CD14-positive monocyte (primary cell): ENCODE measurements at regions not wholly inside any gene's neighbourhood (a gene's known extent, or its start where the extent isn't known, plus 50 kb on each side); places are given as distances from the start of the nearest gene placed in this dataset.

Source experiments
- DNase-seq, 3 donors: peaks; one replicate each; pipeline ENCODE4 v3.0.0-alpha.2; 2011 to 2022
- H2AFZ ChIP-seq: 2 replicates; pipeline ENCODE4 v1.6.0; 2012; ENCODE audit warnings: mild to moderate bottlenecking, low read depth, low read length, inconsistent platforms; ENCODE audit not compliant: insufficient read depth, poor library complexity, severe bottlenecking
- H3K27ac ChIP-seq, 2 donors: 1 replicate in 1 of 2; 2 replicates in 1 of 2; pipeline ENCODE4 v1.5.1; 2012 to 2013; ENCODE audit warnings: low read length in 2 of 2, control low read depth in 1 of 2, inconsistent platforms in 1 of 2, low read depth in 1 of 2, mild to moderate bottlenecking in 1 of 2
- H3K27me3 ChIP-seq, 2 donors: one replicate each; pipeline versions ENCODE4 v1.6.0 to v1.6.1; 2011 to 2013; ENCODE audit warnings: low read length in 2 of 2; ENCODE audit not compliant: control insufficient read depth in 2 of 2, insufficient read depth in 2 of 2
- H3K36me3 ChIP-seq, 2 donors: replicated peaks in 1 of 2; 1 replicate in 1 of 2; 2 replicates in 1 of 2; pipeline versions ENCODE4 v1.5.1 to v1.6.1; 2012 to 2013; ENCODE audit warnings: low read length in 2 of 2, control low read depth in 1 of 2, inconsistent platforms in 1 of 2, mild to moderate bottlenecking in 1 of 2; ENCODE audit not compliant: insufficient read depth in 2 of 2, control insufficient read depth in 1 of 2
- H3K4me1 ChIP-seq, 2 donors: 1 replicate in 1 of 2; 2 replicates in 1 of 2; pipeline versions ENCODE4 v1.5.1 to v1.6.1; 2012 to 2013; ENCODE audit warnings: low read length in 2 of 2, control low read depth in 1 of 2, inconsistent platforms in 1 of 2, mild to moderate bottlenecking in 1 of 2, moderate library complexity in 1 of 2; ENCODE audit not compliant: insufficient read depth in 2 of 2, control insufficient read depth in 1 of 2
- H3K4me2 ChIP-seq: replicated peaks from 2 replicates; pipeline ENCODE3; 2012; ENCODE audit warnings: low read length, moderate library complexity, mild to moderate bottlenecking; ENCODE audit not compliant: poor library complexity, severe bottlenecking; ENCODE audit errors: extremely low read depth
- H3K4me3 ChIP-seq, 3 experiments: fragments of 200-600 bp in 1 of 3; sonication (generic) in 1 of 3; replicated peaks in 1 of 3; 1 replicate in 2 of 3; 2 replicates in 1 of 3; pipeline ENCODE4 v1.5.1; 2011 to 2013; ENCODE audit warnings: low read length in 3 of 3, mild to moderate bottlenecking in 3 of 3, control low read depth in 2 of 3, low read depth in 2 of 3, inconsistent platforms in 1 of 3, moderate library complexity in 1 of 3
- H3K79me2 ChIP-seq: 2 replicates; pipeline ENCODE4 v1.6.0; 2012; ENCODE audit warnings: mild to moderate bottlenecking, control low read depth, inconsistent platforms, low read length, moderate library complexity; ENCODE audit not compliant: insufficient read depth
- H3K9ac ChIP-seq: 2 replicates; pipeline ENCODE4 v1.6.0; 2017; ENCODE audit warnings: low read length, mild to moderate bottlenecking; ENCODE audit not compliant: insufficient read depth, poor library complexity, severe bottlenecking
- H3K9me3 ChIP-seq, 2 donors: replicated peaks in 1 of 2; 1 replicate in 1 of 2; 2 replicates in 1 of 2; pipeline versions ENCODE4 v1.5.1 to v1.6.1; 2012 to 2013; ENCODE audit warnings: low read length in 2 of 2, control low read depth in 1 of 2; ENCODE audit not compliant: control insufficient read depth in 1 of 2, insufficient read depth in 1 of 2
- H4K20me1 ChIP-seq: 2 replicates; pipeline ENCODE4 v1.6.0; 2012; ENCODE audit warnings: mild to moderate bottlenecking, low read length, control low read depth, moderate library complexity; ENCODE audit not compliant: insufficient read depth
- H3K27ac Mint-ChIP-seq, 7 donors: one replicate each; pipeline ENCODE4 v1.8.0; 2020; ENCODE audit warnings: mild to moderate bottlenecking in 7 of 7, mixed read lengths in 7 of 7, moderate library complexity in 6 of 7, inconsistent platforms in 2 of 7
- H3K27me3 Mint-ChIP-seq, 3 donors: one replicate each; pipeline ENCODE4 v1.8.0; 2021 to 2022; ENCODE audit warnings: low read depth in 3 of 3, mild to moderate bottlenecking in 3 of 3, mixed read lengths in 3 of 3, moderate library complexity in 3 of 3, inconsistent platforms in 1 of 3
- H3K36me3 Mint-ChIP-seq, 2 donors: one replicate each; pipeline ENCODE4 v1.8.0; 2020; ENCODE audit warnings: mixed read lengths in 2 of 2, inconsistent platforms in 1 of 2, mild to moderate bottlenecking in 1 of 2
- H3K4me1 Mint-ChIP-seq: one replicate; pipeline ENCODE4 v1.8.0; 2020; ENCODE audit warnings: mild to moderate bottlenecking, mixed read lengths
- H3K4me3 Mint-ChIP-seq, 2 donors: one replicate each; pipeline ENCODE4 v1.8.0; 2020; ENCODE audit warnings: mild to moderate bottlenecking in 2 of 2, mixed read lengths in 2 of 2, moderate library complexity in 1 of 2
- H3K9me3 Mint-ChIP-seq, 7 donors: one replicate each; pipeline ENCODE4 v1.8.0; 2020 to 2022; ENCODE audit warnings: mixed read lengths in 7 of 7, mild to moderate bottlenecking in 6 of 7, moderate library complexity in 6 of 7, inconsistent platforms in 2 of 7
- WGBS: methylation state at CpG from one replicate; pipeline ENCODE4 v1.1.5; 2013; ENCODE audit warnings: missing lambda C conversion rate; ENCODE audit not compliant: insufficient coverage; 5-methylcytosine and 5-hydroxymethylcytosine counted together
- intact Hi-C, 2 donors: fragments of 100-400 bp; cut with micrococcal nuclease; formaldehyde crosslinking; loops; one replicate each; pipeline versions ENCODE4 v1.15.0 to v1.15.1; 2023
- TF ChIP-seq, protein P1 (sequence below): fragments of 200-600 bp; IDR thresholded peaks from one replicate; pipeline ENCODE4 v1.8.0; 2022; ENCODE audit warnings: antibody characterized with exemption, mild to moderate bottlenecking

DNA sequence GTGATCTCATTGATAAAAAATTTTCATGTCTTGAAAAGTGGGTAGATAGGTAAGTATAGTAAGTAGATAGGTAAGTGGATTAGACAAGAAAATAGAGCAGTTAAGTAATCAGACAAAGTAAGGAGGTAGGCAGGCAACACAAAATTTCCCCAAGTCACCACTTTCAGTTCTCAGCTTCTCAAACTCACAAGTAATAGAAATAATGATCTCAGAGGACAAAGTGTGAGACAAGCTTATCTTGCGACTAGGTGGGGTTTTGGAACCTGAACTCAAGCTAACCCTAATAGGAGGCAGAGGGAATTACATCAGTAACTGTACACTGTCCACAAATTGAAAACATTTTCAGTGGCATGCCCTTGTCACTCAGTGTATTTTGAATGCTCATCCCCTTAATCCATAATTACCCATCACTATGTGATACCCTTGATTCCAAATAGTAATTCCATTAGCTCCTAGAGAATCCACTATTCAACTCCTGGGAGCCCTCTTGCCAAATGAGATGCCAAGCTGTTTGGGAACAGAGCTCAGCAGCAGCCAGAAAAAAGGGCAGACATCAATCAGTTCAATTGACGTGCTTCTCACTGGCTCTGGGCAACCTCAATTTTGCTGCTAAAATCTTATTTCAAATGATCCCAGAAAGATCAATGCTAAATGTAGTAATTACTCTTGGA lies 703.2 kb downstream of the XPNPEP1 start:
- intact Hi-C loops = no loop called here
- H3K79me2 ChIP-seq = no peaks in the 10 kb centered on the region
- no CpG with 5 or more reads among the region's 2 CpGs for WGBS
- TF ChIP-seq, protein P1, sequence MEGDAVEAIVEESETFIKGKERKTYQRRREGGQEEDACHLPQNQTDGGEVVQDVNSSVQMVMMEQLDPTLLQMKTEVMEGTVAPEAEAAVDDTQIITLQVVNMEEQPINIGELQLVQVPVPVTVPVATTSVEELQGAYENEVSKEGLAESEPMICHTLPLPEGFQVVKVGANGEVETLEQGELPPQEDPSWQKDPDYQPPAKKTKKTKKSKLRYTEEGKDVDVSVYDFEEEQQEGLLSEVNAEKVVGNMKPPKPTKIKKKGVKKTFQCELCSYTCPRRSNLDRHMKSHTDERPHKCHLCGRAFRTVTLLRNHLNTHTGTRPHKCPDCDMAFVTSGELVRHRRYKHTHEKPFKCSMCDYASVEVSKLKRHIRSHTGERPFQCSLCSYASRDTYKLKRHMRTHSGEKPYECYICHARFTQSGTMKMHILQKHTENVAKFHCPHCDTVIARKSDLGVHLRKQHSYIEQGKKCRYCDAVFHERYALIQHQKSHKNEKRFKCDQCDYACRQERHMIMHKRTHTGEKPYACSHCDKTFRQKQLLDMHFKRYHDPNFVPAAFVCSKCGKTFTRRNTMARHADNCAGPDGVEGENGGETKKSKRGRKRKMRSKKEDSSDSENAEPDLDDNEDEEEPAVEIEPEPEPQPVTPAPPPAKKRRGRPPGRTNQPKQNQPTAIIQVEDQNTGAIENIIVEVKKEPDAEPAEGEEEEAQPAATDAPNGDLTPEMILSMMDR = no peak
- Mint-ChIP-seq H3K27ac (no peak overlapping the region), H3K36me3 (no peaks in the 10 kb centered on the region), H3K9me3 (peaks cover 0 to 14% (median 7%) of the 10 kb centered on the region in 7 donors), H3K4me3 (no peak overlapping the region), H3K4me1 (no peaks in the 10 kb centered on the region), H3K27me3 (no peaks in the 10 kb centered on the region)
- no peaks in the 10 kb centered on the region for H3K36me3 ChIP-seq
- no peaks in the 10 kb centered on the region for H4K20me1 ChIP-seq
- no peak overlapping the region for H3K27ac ChIP-seq
- H3K4me3 ChIP-seq = no peak overlapping the region
- H3K9ac ChIP-seq = no peak overlapping the region
- no peaks in the 10 kb centered on the region for H3K27me3 ChIP-seq
- H3K4me1 ChIP-seq = no peaks in the 10 kb centered on the region
- DNase-seq = no peak
- peaks cover 10 to 14% of the 10 kb centered on the region in 2 donors for H3K9me3 ChIP-seq
- no peak overlapping the region for H3K4me2 ChIP-seq
- no peak overlapping the region for H2AFZ ChIP-seq

DNA sequence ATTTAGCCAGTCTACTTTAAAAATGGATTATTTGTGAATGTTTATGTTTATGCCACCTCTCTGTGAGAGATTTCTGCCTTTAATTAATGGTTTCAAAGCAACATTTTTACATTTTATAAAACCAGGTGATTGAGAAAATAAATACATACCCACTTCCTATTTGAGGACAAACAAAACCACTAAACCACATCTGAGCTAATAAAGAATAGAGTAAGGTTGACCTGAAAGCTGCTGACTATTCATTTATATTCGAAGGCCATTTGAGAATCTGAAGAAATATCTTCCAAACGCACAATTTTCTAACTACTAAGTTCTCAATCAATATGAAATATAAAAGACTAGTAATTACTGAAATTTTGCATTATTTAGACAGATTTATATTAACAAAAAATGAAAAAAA lies 705.1 kb downstream of the XPNPEP1 start:
- Histone ChIP-seq H3K4me3 (no peak overlapping the region), H3K4me2 (no peak overlapping the region), H3K9ac (no peak overlapping the region), H3K9me3 (peaks cover 6 to 11% of the 10 kb centered on the region in 2 donors), H3K27ac (no peak overlapping the region), H2AFZ (no peak overlapping the region), H3K36me3 (no peaks in the 10 kb centered on the region), H3K4me1 (no peaks in the 10 kb centered on the region), H3K27me3 (no peaks in the 10 kb centered on the region), H4K20me1 (no peaks in the 10 kb centered on the region), H3K79me2 (no peaks in the 10 kb centered on the region)
- no CpG with 5 or more reads among the region's 2 CpGs for WGBS
- H3K4me3 Mint-ChIP-seq = no peak overlapping the region
- intact Hi-C loops = no loop called here
- H3K27me3 Mint-ChIP-seq = no peaks in the 10 kb centered on the region
- no peak for DNase-seq
- H3K36me3 Mint-ChIP-seq = no peaks in the 10 kb centered on the region
- TF ChIP-seq, protein P1 = no peak
- no peak overlapping the region for H3K27ac Mint-ChIP-seq
- H3K4me1 Mint-ChIP-seq = no peaks in the 10 kb centered on the region
- peaks cover 0 to 15% (median 6%) of the 10 kb centered on the region in 7 donors for H3K9me3 Mint-ChIP-seq
